ENCODE measurements at regions not wholly inside any gene's neighbourhood (a gene's known extent, or its start where the extent isn't known, plus 50 kb on each side); places are given as distances from the start of the nearest gene placed in this dataset.
"Not testable (repeated sequence)": the region's sequence is repeated elsewhere in the genome, so short reads cannot be mapped to it uniquely, and the experiment has no call there.

DNA sequence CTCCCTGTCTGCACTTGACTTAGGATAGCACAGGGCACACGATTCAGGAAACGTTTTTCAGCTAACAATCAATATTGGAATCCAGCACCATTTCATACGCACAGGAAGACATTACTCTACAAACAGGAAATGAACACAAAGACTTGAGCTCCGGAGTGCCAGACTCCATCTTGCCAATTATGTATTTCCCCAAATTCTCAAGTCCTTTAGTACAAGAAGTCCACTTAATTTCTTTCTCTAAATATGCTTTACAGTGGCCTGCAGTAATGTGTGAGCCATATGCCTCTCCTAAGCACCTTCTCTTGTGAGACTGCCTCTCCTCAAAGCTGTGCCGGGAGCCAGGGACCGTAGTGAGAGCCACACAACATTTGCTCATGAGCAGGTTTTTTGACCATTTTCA lies 168.2 kb downstream of the THBS2 start:
- no peaks in the 10 kb centered on the region for H3K36me3 ChIP-seq (replicated peaks; ENCODE audit: insufficient read depth, low read length)
- H3K4me3 ChIP-seq (ENCODE audit: low read length), result no peak overlapping the region
- H3K27me3 ChIP-seq (replicated peaks; ENCODE audit: insufficient read depth, low read length), result no peaks in the 10 kb centered on the region
- H3K9ac ChIP-seq (ENCODE audit: low read length), result no peak overlapping the region
- no peak overlapping the region for H2AFZ ChIP-seq (ENCODE audit: low read length)
- no peak overlapping the region for H3K4me2 ChIP-seq (ENCODE audit: low read depth, low read length)
- no peaks in the 10 kb centered on the region for H3F3A ChIP-seq (ENCODE audit: insufficient read depth, low read length)
- no peak overlapping the region for H3K27ac ChIP-seq (ENCODE audit: low read length)
- no peaks in the 10 kb centered on the region for H3K4me1 ChIP-seq (ENCODE audit: low read length)
- H3K9me3 ChIP-seq (replicated peaks; ENCODE audit: insufficient read depth, low read length), result no peaks in the 10 kb centered on the region
- no peaks in the 10 kb centered on the region for H3K9me2 ChIP-seq (replicated peaks; ENCODE audit: insufficient read depth, low read length)
- no peak for TF ChIP-seq EZH2phosphoT487 (IDR thresholded peaks at IDR 0.05; ENCODE audit: low read length)
- no peak for TF ChIP-seq EZH2 (optimal IDR thresholded peaks at IDR 0.05; ENCODE audit: low read depth, low read length)
- TF ChIP-seq, protein P1, sequence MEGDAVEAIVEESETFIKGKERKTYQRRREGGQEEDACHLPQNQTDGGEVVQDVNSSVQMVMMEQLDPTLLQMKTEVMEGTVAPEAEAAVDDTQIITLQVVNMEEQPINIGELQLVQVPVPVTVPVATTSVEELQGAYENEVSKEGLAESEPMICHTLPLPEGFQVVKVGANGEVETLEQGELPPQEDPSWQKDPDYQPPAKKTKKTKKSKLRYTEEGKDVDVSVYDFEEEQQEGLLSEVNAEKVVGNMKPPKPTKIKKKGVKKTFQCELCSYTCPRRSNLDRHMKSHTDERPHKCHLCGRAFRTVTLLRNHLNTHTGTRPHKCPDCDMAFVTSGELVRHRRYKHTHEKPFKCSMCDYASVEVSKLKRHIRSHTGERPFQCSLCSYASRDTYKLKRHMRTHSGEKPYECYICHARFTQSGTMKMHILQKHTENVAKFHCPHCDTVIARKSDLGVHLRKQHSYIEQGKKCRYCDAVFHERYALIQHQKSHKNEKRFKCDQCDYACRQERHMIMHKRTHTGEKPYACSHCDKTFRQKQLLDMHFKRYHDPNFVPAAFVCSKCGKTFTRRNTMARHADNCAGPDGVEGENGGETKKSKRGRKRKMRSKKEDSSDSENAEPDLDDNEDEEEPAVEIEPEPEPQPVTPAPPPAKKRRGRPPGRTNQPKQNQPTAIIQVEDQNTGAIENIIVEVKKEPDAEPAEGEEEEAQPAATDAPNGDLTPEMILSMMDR (IDR thresholded peaks at IDR 0.05; ENCODE audit: low read length), result no peak
- H3K79me2 ChIP-seq (ENCODE audit: low read length), result no peaks in the 10 kb centered on the region
- H4K20me1 ChIP-seq (ENCODE audit: insufficient read depth, low read length), result no peaks in the 10 kb centered on the region
- DNase-seq, result no peak

DNA sequence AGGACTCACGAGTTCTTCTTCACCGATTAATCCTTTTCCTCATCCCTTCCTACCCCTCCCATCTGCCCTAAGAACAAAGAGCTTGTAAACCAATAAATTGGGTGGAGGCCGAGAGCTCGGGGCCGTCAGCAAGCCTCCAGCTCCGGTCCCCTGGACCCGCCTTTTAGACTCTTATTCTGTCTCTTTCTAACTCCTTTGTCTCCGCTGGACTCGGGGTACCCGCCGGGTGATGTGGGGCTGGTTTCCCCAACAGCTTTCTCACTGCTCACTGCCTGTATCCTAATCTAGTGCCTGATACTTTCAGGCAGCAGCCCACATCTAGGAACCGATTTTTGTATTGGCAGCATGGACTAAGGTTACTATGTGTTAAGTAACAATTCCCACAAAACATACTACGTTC lies 169.1 kb downstream of the THBS2 start:
- not testable (repeated sequence) for H2AFZ ChIP-seq (ENCODE audit: low read length); H3K36me3 ChIP-seq (replicated peaks; ENCODE audit: insufficient read depth, low read length); DNase-seq; H3K4me3 ChIP-seq (ENCODE audit: low read length); H3K9ac ChIP-seq (ENCODE audit: low read length); H3K9me3 ChIP-seq (replicated peaks; ENCODE audit: insufficient read depth, low read length); H3K4me2 ChIP-seq (ENCODE audit: low read depth, low read length); H3K27me3 ChIP-seq (replicated peaks; ENCODE audit: insufficient read depth, low read length); H3F3A ChIP-seq (ENCODE audit: insufficient read depth, low read length); H3K27ac ChIP-seq (ENCODE audit: low read length); H3K4me1 ChIP-seq (ENCODE audit: low read length); H4K20me1 ChIP-seq (ENCODE audit: insufficient read depth, low read length); H3K79me2 ChIP-seq (ENCODE audit: low read length); H3K9me2 ChIP-seq (replicated peaks; ENCODE audit: insufficient read depth, low read length)

DNA sequence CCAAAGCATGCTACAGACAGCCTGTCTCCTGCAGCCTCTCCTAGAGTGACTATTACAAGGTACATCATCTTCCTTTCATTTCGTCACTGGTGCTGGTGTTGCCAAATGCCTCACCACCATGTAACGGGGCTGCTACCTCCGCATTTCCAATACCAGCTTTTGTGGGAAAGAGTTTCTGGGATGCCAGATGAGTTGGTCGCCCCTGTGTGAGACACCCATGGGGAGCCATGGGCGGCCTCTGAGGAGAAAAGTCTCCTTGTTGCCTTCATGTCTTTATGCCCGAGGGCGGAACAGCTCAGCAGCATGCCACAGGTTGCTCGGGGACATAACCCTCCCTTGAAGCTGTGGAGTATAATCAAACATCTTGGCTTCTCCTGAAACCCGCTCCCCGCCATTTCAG lies 169.6 kb downstream of the THBS2 start:
- H3K27ac ChIP-seq (ENCODE audit: low read length), result no peak overlapping the region

DNA sequence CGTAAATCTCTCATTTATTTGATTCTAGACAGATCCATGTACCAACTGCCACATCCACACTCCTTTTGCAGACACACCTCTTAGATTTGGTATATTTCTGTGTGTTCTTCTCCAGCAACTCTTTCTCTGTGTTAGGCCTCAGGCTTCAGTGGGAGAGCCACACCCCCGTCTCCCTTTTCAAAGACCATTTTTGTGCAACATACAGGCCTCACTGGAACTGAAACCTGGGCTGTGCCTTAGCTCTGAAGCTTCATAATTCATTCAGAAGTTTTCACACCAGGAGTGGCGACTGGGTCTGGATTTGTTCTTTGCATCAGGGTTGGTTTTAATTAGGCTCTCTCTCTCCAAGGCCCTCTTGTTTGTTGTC lies 170.2 kb downstream of the THBS2 start:
- no peak overlapping the region for H2AFZ ChIP-seq (ENCODE audit: low read length)
- H3K27me3 ChIP-seq (replicated peaks; ENCODE audit: insufficient read depth, low read length), result no peaks in the 10 kb centered on the region
- no peak overlapping the region for H3K4me3 ChIP-seq (ENCODE audit: low read length)
- no peaks in the 10 kb centered on the region for H3K79me2 ChIP-seq (ENCODE audit: low read length)
- no peaks in the 10 kb centered on the region for H3K4me1 ChIP-seq (ENCODE audit: low read length)
- H3K27ac ChIP-seq (ENCODE audit: low read length), result no peak overlapping the region
- no peaks in the 10 kb centered on the region for H3K9me3 ChIP-seq (replicated peaks; ENCODE audit: insufficient read depth, low read length)
- TF ChIP-seq EZH2 (optimal IDR thresholded peaks at IDR 0.05; ENCODE audit: low read depth, low read length) (no peak), EZH2phosphoT487 (IDR thresholded peaks at IDR 0.05; ENCODE audit: low read length) (no peak)
- TF ChIP-seq, protein P1 (IDR thresholded peaks at IDR 0.05; ENCODE audit: low read length), result no peak
- H3K4me2 ChIP-seq (ENCODE audit: low read depth, low read length), result no peak overlapping the region
- H3F3A ChIP-seq (ENCODE audit: insufficient read depth, low read length), result no peaks in the 10 kb centered on the region
- no peaks in the 10 kb centered on the region for H3K9me2 ChIP-seq (replicated peaks; ENCODE audit: insufficient read depth, low read length)
- no peaks in the 10 kb centered on the region for H3K36me3 ChIP-seq (replicated peaks; ENCODE audit: insufficient read depth, low read length)
- no peaks in the 10 kb centered on the region for H4K20me1 ChIP-seq (ENCODE audit: insufficient read depth, low read length)
- no peak for DNase-seq
- no peak overlapping the region for H3K9ac ChIP-seq (ENCODE audit: low read length)

More for the DNA sequence above, 169.6 kb downstream of the THBS2 start:
- Histone ChIP-seq H3K9ac (ENCODE audit: low read length) (no peak overlapping the region), H3K27me3 (replicated peaks; ENCODE audit: insufficient read depth, low read length) (no peaks in the 10 kb centered on the region), H3K4me1 (ENCODE audit: low read length) (no peaks in the 10 kb centered on the region), H3K4me3 (ENCODE audit: low read length) (no peak overlapping the region), H4K20me1 (ENCODE audit: insufficient read depth, low read length) (no peaks in the 10 kb centered on the region), H3K9me3 (replicated peaks; ENCODE audit: insufficient read depth, low read length) (no peaks in the 10 kb centered on the region), H3F3A (ENCODE audit: insufficient read depth, low read length) (no peaks in the 10 kb centered on the region), H2AFZ (ENCODE audit: low read length) (no peak overlapping the region), H3K9me2 (replicated peaks; ENCODE audit: insufficient read depth, low read length) (no peaks in the 10 kb centered on the region), H3K36me3 (replicated peaks; ENCODE audit: insufficient read depth, low read length) (no peaks in the 10 kb centered on the region), H3K79me2 (ENCODE audit: low read length) (no peaks in the 10 kb centered on the region), H3K4me2 (ENCODE audit: low read depth, low read length) (no peak overlapping the region)
- TF ChIP-seq EZH2 (optimal IDR thresholded peaks at IDR 0.05; ENCODE audit: low read depth, low read length) (no peak), EZH2phosphoT487 (IDR thresholded peaks at IDR 0.05; ENCODE audit: low read length) (no peak)
- TF ChIP-seq, protein P1 (IDR thresholded peaks at IDR 0.05; ENCODE audit: low read length), result no peak
- no peak for DNase-seq
